ENCODE measurements at regions not wholly inside any gene's neighbourhood (a gene's known extent, or its start where the extent isn't known, plus 50 kb on each side); places are given as distances from the start of the nearest gene placed in this dataset.

DNA sequence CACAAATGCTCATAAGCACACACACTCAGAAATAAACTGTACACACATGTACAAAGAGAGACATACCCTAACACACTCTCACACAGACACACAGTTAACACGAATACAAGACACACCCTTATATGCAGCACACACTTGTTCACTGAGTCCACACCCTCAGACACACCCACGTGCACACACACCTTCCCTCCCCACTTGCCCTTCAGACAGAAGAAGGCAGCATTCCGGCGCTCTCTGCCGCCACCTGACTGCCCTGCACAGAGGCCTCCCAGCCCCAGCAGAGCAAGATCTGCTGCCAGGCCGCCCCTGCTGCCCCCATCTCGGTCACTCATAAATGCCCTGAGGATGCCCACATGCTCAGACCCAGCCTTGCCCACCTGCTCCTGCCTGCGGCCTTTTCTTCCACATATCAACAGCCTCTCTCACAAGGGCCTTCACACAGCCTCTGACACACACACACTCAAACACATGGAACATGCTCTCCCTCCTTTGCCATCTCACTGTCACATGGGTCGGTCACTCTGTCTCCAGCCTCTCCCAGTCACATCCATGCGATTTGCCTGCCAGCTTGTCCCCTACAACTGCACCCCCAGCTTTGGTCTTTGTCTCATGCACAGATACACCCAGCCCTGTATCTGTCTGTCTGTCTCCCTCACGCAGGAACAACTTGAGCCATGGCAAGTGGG, 71.1 kb downstream of the EPHB3 start:
- Histone ChIP-seq H3K4me3 (ENCODE audit: low read length) (no peak overlapping the region), H3K4me2 (ENCODE audit: low read length) (no peak overlapping the region), H3K9ac (ENCODE audit: low read length) (no peak overlapping the region), H3K36me3 (ENCODE audit: low read depth, low read length) (no peaks in the 10 kb centered on the region), H4K20me1 (ENCODE audit: low read length) (no peaks in the 10 kb centered on the region), H3K27ac (ENCODE audit: low read length) (no peak overlapping the region), H3K79me2 (ENCODE audit: low read length) (no peaks in the 10 kb centered on the region), H3K9me3 (ENCODE audit: low read length) (no peaks in the 10 kb centered on the region), H3K9me2 (replicated peaks; ENCODE audit: low read length) (no peaks in the 10 kb centered on the region), H3F3A (ENCODE audit: low read length, unreplicated experiment) (no peaks in the 10 kb centered on the region), H3K27me3 (ENCODE audit: low read length) (no peaks in the 10 kb centered on the region), H3K4me1 (ENCODE audit: insufficient read depth, low read length) (peaks cover 33% of the 10 kb centered on the region), H2AFZ (ENCODE audit: low read length) (no peak overlapping the region)
- TF ChIP-seq EZH2phosphoT487 (IDR thresholded peaks at IDR 0.05; ENCODE audit: borderline replicate concordance, low read length) (no peak), EZH2 (IDR thresholded peaks at IDR 0.05; ENCODE audit: low read length, unreplicated experiment) (no peak)
- TF ChIP-seq, protein P1, sequence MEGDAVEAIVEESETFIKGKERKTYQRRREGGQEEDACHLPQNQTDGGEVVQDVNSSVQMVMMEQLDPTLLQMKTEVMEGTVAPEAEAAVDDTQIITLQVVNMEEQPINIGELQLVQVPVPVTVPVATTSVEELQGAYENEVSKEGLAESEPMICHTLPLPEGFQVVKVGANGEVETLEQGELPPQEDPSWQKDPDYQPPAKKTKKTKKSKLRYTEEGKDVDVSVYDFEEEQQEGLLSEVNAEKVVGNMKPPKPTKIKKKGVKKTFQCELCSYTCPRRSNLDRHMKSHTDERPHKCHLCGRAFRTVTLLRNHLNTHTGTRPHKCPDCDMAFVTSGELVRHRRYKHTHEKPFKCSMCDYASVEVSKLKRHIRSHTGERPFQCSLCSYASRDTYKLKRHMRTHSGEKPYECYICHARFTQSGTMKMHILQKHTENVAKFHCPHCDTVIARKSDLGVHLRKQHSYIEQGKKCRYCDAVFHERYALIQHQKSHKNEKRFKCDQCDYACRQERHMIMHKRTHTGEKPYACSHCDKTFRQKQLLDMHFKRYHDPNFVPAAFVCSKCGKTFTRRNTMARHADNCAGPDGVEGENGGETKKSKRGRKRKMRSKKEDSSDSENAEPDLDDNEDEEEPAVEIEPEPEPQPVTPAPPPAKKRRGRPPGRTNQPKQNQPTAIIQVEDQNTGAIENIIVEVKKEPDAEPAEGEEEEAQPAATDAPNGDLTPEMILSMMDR (conservative IDR thresholded peaks at IDR 0.05; ENCODE audit: low read depth, low read length) = no peak
- BruUV-seq (replicated peaks) = no TSS peak
- DNase-seq (no peak), ATAC-seq (peak; percentile 11; the same call in 1 of the 2 replicates)
- intact Hi-C loops (cut with micrococcal nuclease) = no loop called here
- POLR2A ChIA-PET (ENCODE audit: unreplicated experiment) = no interaction called here
- CTCF ChIA-PET = no interaction called here
